B cell (primary cell): ENCODE measurements at regions not wholly inside any gene's neighbourhood (a gene's known extent, or its start where the extent isn't known, plus 50 kb on each side); places are given as distances from the start of the nearest gene placed in this dataset.

Experiments
- ATAC-seq: fragments of 200-7000 bp; cut with Tn5 transposase; one replicate; pipeline ENCODE4 v1.10.0; 2021; ENCODE audit warnings: low read depth, mild to moderate bottlenecking, moderate number of reproducible peaks, moderate library complexity
- CTCF ChIA-PET: fragments of 350-600 bp; sonication (Branson Sonifier 250); formaldehyde crosslinking; loops from one replicate; lab custom pipeline; 2021; ENCODE audit warnings: antibody characterized with exemption, inconsistent platforms; lab: Charles Lee
- POLR2A ChIA-PET: fragments of 350-600 bp; sonication (Branson Sonifier 250); formaldehyde crosslinking; loops from one replicate; lab custom pipeline; 2021; ENCODE audit warnings: antibody characterized with exemption; lab: Charles Lee
- DNase-seq: peaks from one replicate; pipeline ENCODE4 v3.0.0; 2013
- H2AFZ ChIP-seq: 2 replicates; pipeline ENCODE4 v1.6.1; 2012; ENCODE audit warnings: mild to moderate bottlenecking, low read depth, low read length; ENCODE audit not compliant: insufficient read depth, poor library complexity, severe bottlenecking
- H3K27ac ChIP-seq, 2 donors: 1 replicate in 1 of 2; 2 replicates in 1 of 2; pipeline ENCODE4 v1.5.1; 2012 to 2013; ENCODE audit warnings: low read length in 2 of 2, mild to moderate bottlenecking in 2 of 2, moderate library complexity in 1 of 2
- H3K27me3 ChIP-seq, 4 experiments: fragments of 200-600 bp in 1 of 4; sonication (generic) in 1 of 4; replicated peaks in 1 of 4; 1 replicate in 2 of 4; 2 replicates in 2 of 4; pipeline versions ENCODE4 v1.6.1 to v1.7.0; 2013 to 2016; ENCODE audit warnings: low read length in 3 of 4, mild to moderate bottlenecking in 2 of 4, mixed read lengths in 1 of 4, moderate library complexity in 1 of 4; ENCODE audit not compliant: insufficient read depth in 4 of 4, control insufficient read depth in 3 of 4; ENCODE audit errors: control extremely low read depth in 1 of 4
- H3K36me3 ChIP-seq, 2 experiments: replicated peaks in 1 of 2; 1 replicate in 1 of 2; 2 replicates in 1 of 2; pipeline versions ENCODE4 v1.6.1 to v1.7.1; 2013; ENCODE audit warnings: low read length in 1 of 2; ENCODE audit not compliant: insufficient read depth in 2 of 2, control insufficient read depth in 1 of 2; ENCODE audit errors: control extremely low read depth in 1 of 2, extremely low read depth in 1 of 2
- H3K4me1 ChIP-seq, 2 donors: fragments of 200-600 bp in 1 of 2; sonication (generic) in 1 of 2; 1 replicate in 1 of 2; 2 replicates in 1 of 2; pipeline versions ENCODE4 v1.5.1 to v1.6.1; 2013 to 2017; ENCODE audit warnings: low read length in 2 of 2; ENCODE audit not compliant: control insufficient read depth in 2 of 2, insufficient read depth in 2 of 2
- H3K4me2 ChIP-seq: replicated peaks from 2 replicates; pipeline ENCODE3; 2012; ENCODE audit warnings: mild to moderate bottlenecking, low read depth, low read length; ENCODE audit not compliant: poor library complexity, severe bottlenecking
- H3K4me3 ChIP-seq, 5 experiments: fragments of 200-600 bp in 1 of 5; sonication (generic) in 1 of 5; 1 replicate in 3 of 5; 2 replicates in 2 of 5; pipeline versions ENCODE4 v1.5.1 to v1.7.0; 2011 to 2016; ENCODE audit warnings: low read length in 4 of 5, mild to moderate bottlenecking in 4 of 5, low read depth in 2 of 5, control low read depth in 1 of 5, moderate library complexity in 1 of 5; ENCODE audit not compliant: insufficient read depth in 1 of 5; ENCODE audit errors: control extremely low read depth in 1 of 5, extremely low read depth in 1 of 5
- H3K79me2 ChIP-seq: fragments of 200-600 bp; sonication (generic); one replicate; pipeline ENCODE4 v1.6.0; 2016; ENCODE audit warnings: low read length; ENCODE audit not compliant: control insufficient read depth, insufficient read depth
- H3K9ac ChIP-seq: fragments of 200-600 bp; sonication (generic); 2 replicates; pipeline ENCODE4 v1.6.1; 2017; ENCODE audit warnings: mild to moderate bottlenecking, low read length, moderate library complexity
- H3K9me3 ChIP-seq, 3 donors: one replicate each; pipeline versions ENCODE4 v1.6.1 to v1.7.1; 2013; ENCODE audit warnings: low read length in 2 of 3; ENCODE audit not compliant: control insufficient read depth in 2 of 3, insufficient read depth in 1 of 3; ENCODE audit errors: control extremely low read depth in 1 of 3
- H4K20me1 ChIP-seq: 2 replicates; pipeline ENCODE4 v1.6.0; 2012; ENCODE audit warnings: mild to moderate bottlenecking, low read length; ENCODE audit not compliant: insufficient read depth, control insufficient read depth, poor library complexity, severe bottlenecking
- H3K27ac Mint-ChIP-seq: one replicate; pipeline ENCODE4 v1.8.0; 2021; ENCODE audit warnings: mixed read lengths
- H3K27me3 Mint-ChIP-seq: one replicate; pipeline ENCODE4 v1.8.0; 2021; ENCODE audit warnings: mixed read lengths
- H3K4me1 Mint-ChIP-seq: one replicate; pipeline ENCODE4 v1.8.0; 2021; ENCODE audit warnings: mixed read lengths
- H3K4me3 Mint-ChIP-seq: one replicate; pipeline ENCODE4 v1.8.0; 2021; ENCODE audit warnings: mixed read lengths
- H3K9me3 Mint-ChIP-seq: one replicate; pipeline ENCODE4 v1.8.0; 2022; ENCODE audit warnings: mixed read lengths; ENCODE audit not compliant: insufficient read depth
- EZH2 ChIP-seq: IDR thresholded peaks from 2 replicates; pipeline ENCODE4 v1.6.1; 2012; ENCODE audit warnings: borderline replicate concordance, low read depth, mild to moderate bottlenecking, moderate library complexity, low read length; ENCODE audit not compliant: insufficient read depth, poor library complexity, severe bottlenecking
- WGBS: methylation state at CpG from one replicate; pipeline ENCODE4 v1.1.5; 2013; ENCODE audit warnings: missing lambda C conversion rate; ENCODE audit not compliant: insufficient coverage; 5-methylcytosine and 5-hydroxymethylcytosine counted together
- intact Hi-C: fragments of 100-400 bp; cut with micrococcal nuclease; formaldehyde crosslinking; loops from one replicate; pipeline ENCODE4 v1.10.0; 2022
- TF ChIP-seq, protein P1 (sequence below): fragments of 200-600 bp; IDR thresholded peaks from one replicate; pipeline ENCODE4 v1.8.0; 2022; ENCODE audit warnings: antibody characterized with exemption, mild to moderate bottlenecking

DNA sequence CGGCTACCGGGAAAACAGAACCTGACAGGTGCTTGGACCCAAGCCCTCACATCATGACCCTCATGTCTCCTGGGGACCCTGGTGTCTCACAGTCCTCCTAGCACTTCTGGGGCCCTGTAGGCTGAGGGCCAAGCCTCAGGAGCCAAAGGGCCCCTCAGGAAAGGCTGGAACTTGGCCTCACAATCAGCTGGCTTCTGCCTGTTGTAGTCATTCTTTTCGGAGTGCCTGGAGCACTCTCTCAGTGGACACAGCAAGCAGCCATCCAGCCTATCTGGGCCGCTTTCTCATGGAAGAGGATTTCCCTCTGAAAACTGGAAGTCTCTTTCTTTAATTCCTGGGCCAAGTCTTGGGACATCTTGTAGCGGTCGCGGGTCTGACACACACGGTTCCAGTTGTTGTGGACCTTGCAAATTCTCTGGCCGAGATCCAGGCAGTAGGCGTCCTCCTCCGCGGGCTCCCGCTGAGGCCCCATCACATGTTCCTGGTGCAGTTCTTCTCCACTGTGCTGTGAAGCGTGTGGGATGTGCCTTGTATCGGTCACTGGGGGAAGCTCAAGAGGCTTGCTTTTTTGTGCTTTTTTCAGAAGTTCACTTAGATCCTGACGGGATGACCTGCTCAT, 169.3 kb downstream of the EMP1 start:
- H3K4me3 ChIP-seq = no peak overlapping the region
- H3K4me1 ChIP-seq = no peaks in the 10 kb centered on the region
- 97% methylated on average over 14 of the region's 16 CpGs for WGBS
- H3K36me3 ChIP-seq = no peaks in the 10 kb centered on the region
- intact Hi-C loops = no loop called here
- no peaks in the 10 kb centered on the region for H4K20me1 ChIP-seq
- H3K27ac Mint-ChIP-seq = no peak overlapping the region
- no peak overlapping the region for H2AFZ ChIP-seq
- CTCF ChIA-PET = interaction anchor here (2.1 kb wide), 1 partner anchor 295 kb away, joined by 8 read pairs; no protein-coding TSS in a partner anchor
- ATAC-seq (no peak), DNase-seq (no peak)
- peaks cover 8% of the 10 kb centered on the region for H3K27me3 Mint-ChIP-seq
- no peaks in the 10 kb centered on the region for H3K9me3 Mint-ChIP-seq
- no peak overlapping the region for H3K27ac ChIP-seq
- POLR2A ChIA-PET = no interaction called here
- H3K27me3 ChIP-seq = no peaks in the 10 kb centered on the region
- H3K4me3 Mint-ChIP-seq = no peak overlapping the region
- peaks cover 0 to 6% (median 0%) of the 10 kb centered on the region in 3 donors for H3K9me3 ChIP-seq
- H3K4me1 Mint-ChIP-seq = no peaks in the 10 kb centered on the region
- TF ChIP-seq, protein P1, sequence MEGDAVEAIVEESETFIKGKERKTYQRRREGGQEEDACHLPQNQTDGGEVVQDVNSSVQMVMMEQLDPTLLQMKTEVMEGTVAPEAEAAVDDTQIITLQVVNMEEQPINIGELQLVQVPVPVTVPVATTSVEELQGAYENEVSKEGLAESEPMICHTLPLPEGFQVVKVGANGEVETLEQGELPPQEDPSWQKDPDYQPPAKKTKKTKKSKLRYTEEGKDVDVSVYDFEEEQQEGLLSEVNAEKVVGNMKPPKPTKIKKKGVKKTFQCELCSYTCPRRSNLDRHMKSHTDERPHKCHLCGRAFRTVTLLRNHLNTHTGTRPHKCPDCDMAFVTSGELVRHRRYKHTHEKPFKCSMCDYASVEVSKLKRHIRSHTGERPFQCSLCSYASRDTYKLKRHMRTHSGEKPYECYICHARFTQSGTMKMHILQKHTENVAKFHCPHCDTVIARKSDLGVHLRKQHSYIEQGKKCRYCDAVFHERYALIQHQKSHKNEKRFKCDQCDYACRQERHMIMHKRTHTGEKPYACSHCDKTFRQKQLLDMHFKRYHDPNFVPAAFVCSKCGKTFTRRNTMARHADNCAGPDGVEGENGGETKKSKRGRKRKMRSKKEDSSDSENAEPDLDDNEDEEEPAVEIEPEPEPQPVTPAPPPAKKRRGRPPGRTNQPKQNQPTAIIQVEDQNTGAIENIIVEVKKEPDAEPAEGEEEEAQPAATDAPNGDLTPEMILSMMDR = no peak
- no peak for TF ChIP-seq EZH2
- no peaks in the 10 kb centered on the region for H3K79me2 ChIP-seq
- no peak overlapping the region for H3K9ac ChIP-seq
- no peak overlapping the region for H3K4me2 ChIP-seq

DNA sequence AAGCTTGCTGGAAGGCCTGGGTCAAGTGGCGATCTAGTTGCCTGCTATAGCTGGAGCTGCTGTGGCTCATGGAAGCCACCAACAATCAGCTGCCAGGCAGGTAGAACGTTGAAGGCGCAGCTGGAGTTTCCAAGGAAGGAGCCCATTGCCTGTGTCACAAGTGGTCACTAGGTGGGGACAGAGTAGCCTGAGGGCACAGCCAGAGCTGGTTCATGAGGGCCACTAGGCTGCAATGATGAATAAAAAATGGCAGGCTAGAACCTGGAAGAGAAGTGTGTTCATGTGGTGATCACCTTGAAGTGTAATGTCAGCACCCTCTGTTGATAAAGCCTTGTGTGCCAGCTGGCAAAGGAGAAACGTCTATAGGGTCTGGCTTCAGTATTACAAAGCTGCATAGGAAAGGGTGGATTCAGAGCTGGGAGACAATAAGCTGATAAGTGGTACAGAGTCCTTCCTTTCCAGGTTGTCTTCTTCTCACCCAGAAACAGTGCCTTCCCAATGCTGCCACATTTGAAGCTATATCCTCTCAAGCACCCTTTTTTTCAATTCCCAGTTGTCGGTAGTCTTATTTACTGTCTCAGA, 165.8 kb downstream of the EMP1 start:
- Mint-ChIP-seq H3K27me3 (peaks cover 12% of the 10 kb centered on the region), H3K27ac (no peak overlapping the region), H3K4me3 (no peak overlapping the region), H3K9me3 (no peaks in the 10 kb centered on the region), H3K4me1 (no peaks in the 10 kb centered on the region)
- POLR2A ChIA-PET = no interaction called here
- intact Hi-C loops = loop anchor here (1.0 to 5.0 kb wide), 2 partner anchors 580 to 805 kb away; no protein-coding TSS in a partner anchor
- CTCF ChIA-PET = interaction anchor here (0.5 to 2.8 kb wide), 35 partner anchors 10 to 805 kb away, joined by 3 to 97 read pairs (median 3); no protein-coding TSS in a partner anchor
- no peaks in the 10 kb centered on the region for H4K20me1 ChIP-seq
- H3K4me3 ChIP-seq = no peak overlapping the region
- WGBS = 46% methylated on average over 4 of the region's 5 CpGs
- no peak overlapping the region for H3K9ac ChIP-seq
- no peak overlapping the region for H3K27ac ChIP-seq
- H3K36me3 ChIP-seq = no peaks in the 10 kb centered on the region
- TF ChIP-seq EZH2 = no peak
- TF ChIP-seq, protein P1 = peak; percentile 90
- no peaks in the 10 kb centered on the region for H3K79me2 ChIP-seq
- no peak overlapping the region for H3K4me2 ChIP-seq
- H3K4me1 ChIP-seq = no peaks in the 10 kb centered on the region
- H3K27me3 ChIP-seq = peaks cover 0 to 7% (median 0%) of the 10 kb centered on the region in 4 experiments
- peaks cover 0 to 6% (median 0%) of the 10 kb centered on the region in 3 donors for H3K9me3 ChIP-seq
- peak overlapping the region; percentile 30 for H2AFZ ChIP-seq
- DNase-seq = peak; percentile 68
- peak; percentile 67 for ATAC-seq
